ENCODE measurements at regions not wholly inside any gene's neighbourhood (a gene's known extent, or its start where the extent isn't known, plus 50 kb on each side); places are given as distances from the start of the nearest gene placed in this dataset.

DNA sequence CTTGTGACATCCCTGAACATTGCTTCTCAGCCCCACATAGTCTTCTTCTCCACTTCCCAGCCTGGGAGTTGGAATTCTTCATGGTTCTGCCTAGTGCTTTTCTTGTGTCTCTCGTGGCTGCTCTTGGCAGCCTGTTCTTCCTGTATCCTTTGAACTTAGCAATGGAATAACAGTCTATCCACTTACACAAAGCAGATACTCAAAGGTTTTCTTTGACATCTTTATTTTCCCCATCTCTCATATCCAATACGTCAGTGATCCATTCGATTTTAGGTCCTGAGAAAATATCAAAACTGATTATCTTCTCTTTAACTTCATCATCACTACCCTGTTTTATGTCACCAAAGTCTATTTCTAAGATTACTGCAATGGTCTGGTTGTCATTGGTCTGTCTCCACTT is 1091.2 kb upstream of the PIK3C3 start:
- DNase-seq = no peak

DNA sequence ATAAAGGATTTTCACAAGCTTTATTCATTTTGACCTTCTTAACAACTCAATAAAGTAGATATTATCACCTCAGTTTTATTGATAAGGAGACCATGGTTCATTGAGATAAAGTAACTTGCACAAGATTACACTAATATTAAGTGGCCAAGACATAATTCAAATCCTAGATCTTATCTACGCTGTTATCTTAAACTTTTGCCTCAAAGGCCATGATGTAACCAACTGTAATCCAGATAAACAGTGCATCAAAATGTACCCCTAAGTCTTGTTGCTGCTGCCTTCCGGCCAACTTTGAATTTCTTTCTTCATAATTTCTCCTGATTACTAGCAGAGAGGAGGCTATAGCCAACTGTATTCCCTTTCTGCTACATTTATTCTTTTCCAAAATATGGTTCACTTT is 1094.8 kb upstream of the PIK3C3 start:
- no peak for DNase-seq

- DNase-seq = no peak
Observed at GRCh38 chr18:40855661-40856060, 1099.4 kb upstream of the PIK3C3 start.

GRCh38 chr18:40852406-40852805 is 1102.6 kb upstream of the PIK3C3 start:
- no peak for DNase-seq

DNA sequence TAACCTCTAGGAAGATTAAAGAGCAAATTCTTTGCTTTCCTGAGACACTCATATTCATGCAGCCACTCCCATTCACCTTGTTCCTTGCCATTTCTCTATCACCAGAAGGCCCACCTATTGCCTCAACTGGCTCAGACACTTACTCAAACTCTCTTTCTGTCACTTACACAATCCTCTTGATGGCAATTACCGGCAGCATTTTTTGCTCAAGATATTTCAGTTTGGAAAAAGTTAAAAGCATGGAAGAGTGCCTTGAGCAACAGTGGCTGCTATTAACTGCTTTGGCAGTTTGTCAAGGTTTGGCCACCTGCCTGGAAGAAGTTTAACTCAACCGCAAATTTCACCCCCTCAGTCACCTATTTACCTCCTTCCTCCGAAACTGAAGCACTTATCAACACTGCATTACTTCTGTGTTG is 1104.0 kb upstream of the PIK3C3 start:
- DNase-seq = no peak

DNA sequence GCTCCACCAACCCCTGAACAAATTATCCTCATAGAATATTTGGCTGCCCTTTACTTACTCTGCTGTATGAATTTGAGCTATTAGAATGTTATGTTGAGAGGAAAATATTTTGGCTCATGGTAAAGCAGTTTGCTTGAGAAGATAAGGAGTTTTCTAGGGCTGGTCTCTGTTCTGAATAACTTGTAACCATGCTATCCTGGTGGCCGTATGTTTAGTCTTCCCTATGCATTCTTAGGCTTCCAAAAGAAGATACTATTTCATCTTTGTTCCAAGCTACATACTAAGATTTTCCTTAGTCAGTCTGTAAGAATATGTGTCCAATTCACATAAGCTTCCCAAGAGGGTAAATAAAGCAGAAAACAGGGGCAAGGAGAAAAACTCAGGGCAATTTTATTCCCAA is 1105.1 kb upstream of the PIK3C3 start:
- DNase-seq = no peak

DNA sequence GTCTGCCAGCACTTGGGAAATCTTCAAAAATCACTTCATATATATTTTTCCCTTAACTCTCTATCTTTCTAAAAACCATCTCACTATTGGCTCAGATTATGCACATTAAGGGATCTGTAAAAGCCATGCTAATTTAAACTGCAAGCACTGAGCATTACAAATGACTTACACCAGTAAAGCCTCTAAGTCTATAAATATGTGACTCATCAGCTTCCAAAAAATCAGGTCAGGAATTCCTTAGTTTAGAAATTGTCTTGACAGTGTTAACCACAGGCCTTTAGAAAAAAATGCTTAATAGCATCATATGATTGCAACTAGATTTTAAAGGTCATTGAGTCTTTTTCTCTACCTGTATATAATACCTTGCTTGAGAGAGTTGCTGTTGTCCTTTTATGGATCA is 1113.6 kb upstream of the PIK3C3 start:
- DNase-seq = no peak

- no peak for DNase-seq
Observed at GRCh38 chr18:40841063-40841462, 1114.0 kb upstream of the PIK3C3 start.

- no peak for DNase-seq
Observed at GRCh38 chr18:40832362-40832761, 1122.7 kb upstream of the PIK3C3 start.

- DNase-seq = no peak
Observed at GRCh38 chr18:40824291-40824690, 1130.7 kb upstream of the PIK3C3 start.

- peak; percentile 70 for DNase-seq
Observed at GRCh38 chr18:40821596-40822243, 1133.3 kb upstream of the PIK3C3 start.

DNA sequence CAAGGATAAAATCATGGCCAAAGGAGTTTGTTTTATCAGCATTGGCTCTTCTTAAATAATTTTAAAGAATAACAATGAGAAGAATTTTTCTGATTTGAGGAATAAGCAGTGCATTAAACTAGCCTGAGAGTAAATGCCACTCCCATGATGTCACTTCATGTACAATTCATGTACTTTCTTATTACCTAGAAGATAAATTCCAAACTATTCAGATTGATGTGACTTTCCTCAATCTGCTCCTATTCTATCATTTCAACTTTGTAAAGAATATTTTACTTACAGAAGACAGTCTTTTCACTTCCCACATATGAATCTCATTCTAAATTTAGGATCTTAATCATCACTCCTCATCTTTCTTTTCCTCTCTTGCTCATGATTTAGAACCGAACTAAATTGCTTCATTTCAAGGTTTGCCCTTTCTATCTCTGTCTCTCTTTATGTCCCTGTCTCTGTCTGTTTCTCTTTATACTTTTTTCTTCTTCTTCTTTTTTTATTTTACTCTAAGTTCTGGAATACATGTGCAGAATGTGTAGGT is 1142.0 kb upstream of the PIK3C3 start:
- no peak for DNase-seq

DNA sequence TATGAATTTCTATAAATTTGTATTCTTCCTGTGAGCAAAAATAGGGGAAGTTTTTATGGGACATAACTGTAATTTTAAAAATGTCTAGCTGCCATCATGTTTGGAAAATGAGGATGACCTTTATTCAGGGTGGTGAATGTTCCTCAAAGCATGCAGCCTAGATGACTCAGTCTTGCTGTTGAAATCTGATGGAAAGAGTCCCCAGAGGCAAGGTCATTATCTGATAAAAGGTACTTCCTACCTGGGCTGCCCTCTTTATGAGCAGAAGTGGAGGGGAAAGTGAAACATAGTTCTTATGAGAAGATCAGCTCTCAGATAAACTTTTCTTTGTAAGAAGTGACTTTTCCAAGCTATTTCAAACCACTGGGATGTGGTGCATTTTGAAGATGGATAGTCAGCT is 1144.7 kb upstream of the PIK3C3 start:
- DNase-seq = peak; percentile 31

DNA sequence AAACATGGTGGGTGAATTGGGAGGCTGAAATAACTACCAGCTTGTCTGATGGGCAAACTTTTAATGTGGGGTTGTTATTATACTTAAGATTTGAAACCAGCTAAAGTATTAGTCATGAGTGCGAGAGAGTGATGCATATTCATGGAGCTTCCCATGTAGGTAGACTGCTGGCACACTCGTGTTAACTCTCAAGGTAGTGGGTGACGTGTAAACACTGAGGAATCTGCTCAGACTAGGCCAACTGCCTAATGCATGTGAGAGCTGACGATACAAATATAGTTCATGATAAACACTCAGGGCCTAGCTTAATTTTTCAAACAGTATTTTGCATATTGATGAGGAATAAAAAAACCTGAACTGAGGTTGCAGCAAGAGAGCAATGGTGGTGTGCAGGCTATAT is 1165.7 kb upstream of the PIK3C3 start:
- no peak for DNase-seq

- no peak for DNase-seq
Observed at GRCh38 chr18:40782453-40783130, 1172.4 kb upstream of the PIK3C3 start.

DNA sequence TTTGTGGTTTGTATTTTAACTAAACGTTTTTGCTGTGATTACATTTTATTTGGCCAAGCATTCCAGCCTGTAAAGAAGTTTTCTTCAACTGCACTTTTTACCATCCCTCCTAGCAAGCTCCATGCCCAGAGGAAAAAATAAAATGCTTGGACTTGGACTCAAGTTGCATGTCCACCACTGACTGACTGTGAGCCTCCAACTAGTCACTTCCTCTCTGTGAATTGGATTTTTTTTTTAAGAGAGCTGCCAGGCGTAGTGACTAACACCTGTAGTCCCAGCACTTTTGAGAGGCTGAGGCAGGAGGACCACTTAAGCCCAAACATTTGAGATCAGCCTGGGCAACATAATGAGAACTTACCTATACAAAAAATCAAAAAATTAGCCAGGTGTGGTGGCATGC is 1185.2 kb upstream of the PIK3C3 start:
- no peak for DNase-seq

DNA sequence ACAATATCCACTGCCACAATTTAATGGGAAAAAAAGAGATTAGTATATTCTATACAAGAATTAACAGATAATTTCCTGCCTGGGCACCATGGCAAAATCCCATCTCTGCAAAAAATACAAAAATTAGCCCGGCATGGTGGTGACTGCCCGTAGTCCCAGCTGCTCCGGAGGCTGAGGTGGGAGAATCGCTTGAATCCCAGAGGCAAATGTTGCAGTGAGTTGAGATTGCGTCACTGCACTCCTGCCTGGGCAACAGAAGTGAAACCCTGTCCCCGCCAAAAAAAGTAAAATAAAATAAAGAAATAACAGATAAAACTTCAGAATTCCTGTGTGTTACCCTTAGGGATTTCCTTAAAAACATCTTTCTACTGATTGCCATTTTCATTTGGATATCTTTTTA is 1194.8 kb upstream of the PIK3C3 start:
- DNase-seq = no peak

- no peak for DNase-seq
Observed at GRCh38 chr18:40754477-40754876, 1200.6 kb upstream of the PIK3C3 start.

- DNase-seq = no peak
Observed at GRCh38 chr18:40752316-40752715, 1202.7 kb upstream of the PIK3C3 start.

- DNase-seq = no peak
Observed at GRCh38 chr18:40751186-40751585, 1203.8 kb upstream of the PIK3C3 start.

GRCh38 chr18:40739029-40739428 is 1216.0 kb upstream of the PIK3C3 start:
- no peak for DNase-seq

GRCh38 chr18:40738321-40738880 is 1216.6 kb upstream of the PIK3C3 start:
- DNase-seq = no peak

GRCh38 chr18:40708726-40709125 is 1246.3 kb upstream of the PIK3C3 start:
- no peak for DNase-seq

GRCh38 chr18:40707797-40708196 is 1247.2 kb upstream of the PIK3C3 start:
- DNase-seq = no peak
